OCI-LY1 (cell line): ENCODE measurements at regions not wholly inside any gene's neighbourhood (a gene's known extent, or its start where the extent isn't known, plus 50 kb on each side); places are given as distances from the start of the nearest gene placed in this dataset.

Experiments used
- H2AFZ ChIP-seq: fragments of 200-600 bp; sonication (generic), shearing (Covaris generic); 2 replicates; pipeline ENCODE4 v1.6.0; 2014; ENCODE audit warnings: antibody characterized with exemption, mild to moderate bottlenecking, low read length
- H3F3A ChIP-seq: fragments of 200-600 bp; sonication (generic), shearing (Covaris generic); 2 replicates; pipeline ENCODE4 v1.6.0; 2014; ENCODE audit warnings: mild to moderate bottlenecking, antibody characterized with exemption, low read length, moderate library complexity; ENCODE audit not compliant: insufficient read depth
- H3K27ac ChIP-seq: fragments of 200-600 bp; sonication (generic); 2 replicates; pipeline ENCODE4 v1.5.1; 2014; ENCODE audit warnings: low read length, mixed run types, mild to moderate bottlenecking, low read depth; ENCODE audit not compliant: poor library complexity, severe bottlenecking
- H3K27me3 ChIP-seq: fragments of 200-600 bp; sonication (generic); 2 replicates; pipeline ENCODE4 v1.6.0; 2014; ENCODE audit warnings: antibody characterized with exemption, mild to moderate bottlenecking, low read length, moderate library complexity; ENCODE audit not compliant: insufficient read depth
- H3K36me3 ChIP-seq: fragments of 200-600 bp; sonication (generic); 2 replicates; pipeline ENCODE4 v1.6.1; 2014; ENCODE audit warnings: mild to moderate bottlenecking, antibody characterized with exemption, low read length, moderate library complexity, mixed read lengths; ENCODE audit not compliant: insufficient read depth
- H3K4me1 ChIP-seq: fragments of 200-600 bp; sonication (generic); 2 replicates; pipeline ENCODE4 v1.5.1; 2014; ENCODE audit warnings: mild to moderate bottlenecking, low read length, moderate library complexity; ENCODE audit not compliant: insufficient read depth, severe bottlenecking
- H3K4me2 ChIP-seq: fragments of 200-600 bp; sonication (generic), shearing (Covaris generic); 2 replicates; pipeline ENCODE4 v1.6.1; 2014; ENCODE audit warnings: low read length
- H3K4me3 ChIP-seq: fragments of 200-600 bp; sonication (generic); 2 replicates; pipeline ENCODE4 v1.5.1; 2014; ENCODE audit warnings: low read length, low read depth, mild to moderate bottlenecking, mixed read lengths; ENCODE audit not compliant: poor library complexity, severe bottlenecking
- H3K79me2 ChIP-seq: fragments of 200-600 bp; shearing (Covaris generic); 2 replicates; pipeline ENCODE4 v1.6.1; 2016; ENCODE audit warnings: mixed run types, low read length, mixed read lengths; ENCODE audit not compliant: insufficient read depth
- H3K9ac ChIP-seq: fragments of 200-600 bp; sonication (generic), shearing (Covaris generic); 2 replicates; pipeline ENCODE4 v1.6.1; 2014; ENCODE audit warnings: mild to moderate bottlenecking, low read length, mixed read lengths
- H3K9me2 ChIP-seq: fragments of 200-600 bp; sonication (generic), shearing (Covaris generic); 2 replicates; pipeline ENCODE4 v1.6.1; 2014; ENCODE audit warnings: low read depth, mild to moderate bottlenecking, low read length, mixed read lengths
- H3K9me3 ChIP-seq: fragments of 200-600 bp; shearing (Covaris generic); 2 replicates; pipeline ENCODE4 v1.6.1; 2014; ENCODE audit warnings: low read length, mixed read lengths
- H4K20me1 ChIP-seq: fragments of 200-600 bp; sonication (generic), shearing (Covaris generic); 2 replicates; pipeline ENCODE4 v1.6.0; 2016; ENCODE audit warnings: mild to moderate bottlenecking, low read length; ENCODE audit not compliant: insufficient read depth
- CTCF ChIP-seq: fragments of 200-600 bp; sonication (generic), shearing (Covaris generic); IDR thresholded peaks from 2 replicates; pipeline ENCODE4 v1.5.1; 2017; ENCODE audit warnings: mild to moderate bottlenecking, antibody characterized with exemption, low read length, moderate library complexity, mixed read lengths
- EZH2 ChIP-seq: fragments of 200-600 bp; sonication (generic), shearing (Covaris generic); IDR thresholded peaks from 2 replicates; pipeline ENCODE4 v1.8.0; 2017; ENCODE audit warnings: borderline replicate concordance, mixed run types, mild to moderate bottlenecking, antibody characterized with exemption, low read length, moderate library complexity, mixed read lengths

- Histone ChIP-seq H3K9ac (no peak overlapping the region), H3K27ac (no peak overlapping the region), H3F3A (no peaks in the 10 kb centered on the region), H3K4me1 (no peaks in the 10 kb centered on the region), H3K9me2 (no peaks in the 10 kb centered on the region), H3K79me2 (no peaks in the 10 kb centered on the region), H4K20me1 (no peaks in the 10 kb centered on the region), H3K4me2 (no peak overlapping the region), H3K9me3 (no peaks in the 10 kb centered on the region), H2AFZ (no peak overlapping the region), H3K36me3 (no peaks in the 10 kb centered on the region), H3K4me3 (no peak overlapping the region), H3K27me3 (no peaks in the 10 kb centered on the region; the same call in 1 of the 2 replicates)
- no peak for TF ChIP-seq EZH2
- TF ChIP-seq CTCF, result no peak
These were observed 1125.6 kb upstream of the AUTS2 start for GRCh38 chr7:68472688-68473087.

GRCh38 chr7:68474661-68475216, 1123.5 kb upstream of the AUTS2 start:
- Histone ChIP-seq H3K4me2 (no peak overlapping the region), H2AFZ (no peak overlapping the region), H3K9me3 (no peaks in the 10 kb centered on the region), H3F3A (no peaks in the 10 kb centered on the region), H4K20me1 (no peaks in the 10 kb centered on the region), H3K27me3 (no peaks in the 10 kb centered on the region), H3K36me3 (no peaks in the 10 kb centered on the region), H3K9me2 (no peaks in the 10 kb centered on the region), H3K9ac (no peak overlapping the region), H3K27ac (no peak overlapping the region), H3K4me1 (no peaks in the 10 kb centered on the region), H3K4me3 (no peak overlapping the region), H3K79me2 (no peaks in the 10 kb centered on the region)
- no peak for TF ChIP-seq EZH2
- no peak for TF ChIP-seq CTCF

GRCh38 chr7:68476966-68477365, 1121.3 kb upstream of the AUTS2 start:
- TF ChIP-seq CTCF, result no peak
- TF ChIP-seq EZH2, result no peak
- H3K9me2 ChIP-seq, result no peaks in the 10 kb centered on the region
- H3K9ac ChIP-seq, result no peak overlapping the region
- no peaks in the 10 kb centered on the region for H3K4me1 ChIP-seq
- no peak overlapping the region for H2AFZ ChIP-seq
- H3K9me3 ChIP-seq, result no peaks in the 10 kb centered on the region
- no peaks in the 10 kb centered on the region for H3K79me2 ChIP-seq
- H3K36me3 ChIP-seq, result no peaks in the 10 kb centered on the region
- H3K27ac ChIP-seq, result no peak overlapping the region
- H3K4me3 ChIP-seq, result no peak overlapping the region
- H3F3A ChIP-seq, result no peaks in the 10 kb centered on the region
- no peaks in the 10 kb centered on the region for H4K20me1 ChIP-seq
- peaks cover 7% of the 10 kb centered on the region; the same call in 1 of the 2 replicates for H3K27me3 ChIP-seq
- H3K4me2 ChIP-seq, result no peak overlapping the region
